ENCODE measurements at regions not wholly inside any gene's neighbourhood (a gene's known extent, or its start where the extent isn't known, plus 50 kb on each side); places are given as distances from the start of the nearest gene placed in this dataset.

GRCh38 chr2:23327887-23328286, 57.1 kb upstream of the KLHL29 start:
- no peak for DNase-seq (ENCODE audit: low read depth in 2 of 2, low spot score in 1 of 2)

DNA sequence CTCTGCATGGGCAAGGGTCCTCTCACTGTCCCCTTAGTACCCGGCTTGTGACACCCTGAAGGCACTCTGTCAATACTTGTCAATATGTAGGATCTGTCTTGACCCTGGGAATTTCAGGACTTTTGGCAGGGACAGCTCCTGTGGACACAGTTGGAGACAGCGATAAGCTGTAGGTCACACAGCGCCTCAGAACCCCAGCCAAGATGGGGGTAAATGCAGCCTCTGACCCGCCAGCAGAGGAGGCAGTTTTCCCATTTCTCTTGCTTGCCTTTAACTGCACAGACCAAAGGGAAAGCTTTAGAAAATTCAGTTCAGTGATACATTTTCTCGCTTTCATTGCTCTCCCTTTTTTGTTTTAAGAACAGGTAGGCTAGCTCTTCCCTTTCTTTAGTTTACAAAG, 54.8 kb upstream of the KLHL29 start:
- DNase-seq (ENCODE audit: low read depth in 2 of 2, low spot score in 1 of 2) = no peak
